ENCODE measurements at regions not wholly inside any gene's neighbourhood (a gene's known extent, or its start where the extent isn't known, plus 50 kb on each side); places are given as distances from the start of the nearest gene placed in this dataset.

GRCh38 chr7:115078386-115078785 is 156.5 kb downstream of the MDFIC start:
- H2AFZ ChIP-seq (ENCODE audit: low read length) = no peak overlapping the region
- no peaks in the 10 kb centered on the region for H3K27me3 ChIP-seq (replicated peaks; ENCODE audit: insufficient read depth, low read length)
- H3K4me2 ChIP-seq (ENCODE audit: low read depth, low read length) = no peak overlapping the region
- DNase-seq = no peak
- H3K9me3 ChIP-seq (replicated peaks; ENCODE audit: insufficient read depth, low read length) = no peaks in the 10 kb centered on the region
- no peaks in the 10 kb centered on the region for H3K9me2 ChIP-seq (replicated peaks; ENCODE audit: insufficient read depth, low read length)
- no peak for TF ChIP-seq EZH2phosphoT487 (IDR thresholded peaks at IDR 0.05; ENCODE audit: low read length)
- no peak for TF ChIP-seq EZH2 (optimal IDR thresholded peaks at IDR 0.05; ENCODE audit: low read depth, low read length)
- TF ChIP-seq CTCF (IDR thresholded peaks at IDR 0.05; ENCODE audit: low read length) = no peak
- H3K4me1 ChIP-seq (ENCODE audit: low read length) = no peaks in the 10 kb centered on the region
- no peak overlapping the region for H3K9ac ChIP-seq (ENCODE audit: low read length)
- H3K4me3 ChIP-seq (ENCODE audit: low read length) = no peak overlapping the region
- H3F3A ChIP-seq (ENCODE audit: insufficient read depth, low read length) = no peaks in the 10 kb centered on the region
- no peaks in the 10 kb centered on the region for H4K20me1 ChIP-seq (ENCODE audit: insufficient read depth, low read length)
- H3K36me3 ChIP-seq (replicated peaks; ENCODE audit: insufficient read depth, low read length) = no peaks in the 10 kb centered on the region
- no peak overlapping the region for H3K27ac ChIP-seq (ENCODE audit: low read length)
- no peaks in the 10 kb centered on the region for H3K79me2 ChIP-seq (ENCODE audit: low read length)

- Histone ChIP-seq H3K4me1 (ENCODE audit: low read length) (no peaks in the 10 kb centered on the region), H3K4me2 (ENCODE audit: low read depth, low read length) (no peak overlapping the region), H3K36me3 (replicated peaks; ENCODE audit: insufficient read depth, low read length) (no peaks in the 10 kb centered on the region), H4K20me1 (ENCODE audit: insufficient read depth, low read length) (no peaks in the 10 kb centered on the region), H3K27ac (ENCODE audit: low read length) (no peak overlapping the region), H3F3A (ENCODE audit: insufficient read depth, low read length) (no peaks in the 10 kb centered on the region), H3K27me3 (replicated peaks; ENCODE audit: insufficient read depth, low read length) (no peaks in the 10 kb centered on the region), H3K9me2 (replicated peaks; ENCODE audit: insufficient read depth, low read length) (no peaks in the 10 kb centered on the region), H3K9me3 (replicated peaks; ENCODE audit: insufficient read depth, low read length) (no peaks in the 10 kb centered on the region), H3K79me2 (ENCODE audit: low read length) (no peaks in the 10 kb centered on the region), H3K4me3 (ENCODE audit: low read length) (no peak overlapping the region), H2AFZ (ENCODE audit: low read length) (no peak overlapping the region), H3K9ac (ENCODE audit: low read length) (no peak overlapping the region)
- TF ChIP-seq CTCF (IDR thresholded peaks at IDR 0.05; ENCODE audit: low read length) (no peak), EZH2phosphoT487 (IDR thresholded peaks at IDR 0.05; ENCODE audit: low read length) (no peak), EZH2 (optimal IDR thresholded peaks at IDR 0.05; ENCODE audit: low read depth, low read length) (no peak)
- DNase-seq = no peak
Measured at GRCh38 chr7:115070311-115070710, 148.4 kb downstream of the MDFIC start.
